GM23338 (cell line): ENCODE measurements at regions not wholly inside any gene's neighbourhood (a gene's known extent, or its start where the extent isn't known, plus 50 kb on each side); places are given as distances from the start of the nearest gene placed in this dataset.

Source experiments
- ATAC-seq: fragments of 200-7000 bp; cut with Tn5 transposase; 3 replicates; pipeline ENCODE4 v1.9.1; 2020
- DNase-seq: peaks from one replicate; pipeline ENCODE4 v3.0.0-alpha.2; 2015; ENCODE audit warnings: low spot score
- H2AFZ ChIP-seq: fragments of 200-600 bp; sonication (generic); 2 replicates; pipeline ENCODE4 v1.8.0; 2016; ENCODE audit warnings: antibody characterized with exemption, mild to moderate bottlenecking, moderate library complexity
- H3F3A ChIP-seq: fragments of 200-600 bp; sonication (generic); replicated peaks from 2 replicates; pipeline ENCODE4 v1.8.0; 2017; ENCODE audit warnings: antibody characterized with exemption, mixed run types, low read depth
- H3K27ac ChIP-seq: fragments of 200-600 bp; sonication (generic); 2 replicates; pipeline ENCODE4 v1.6.1; 2016; ENCODE audit warnings: low read depth
- H3K27me3 ChIP-seq: fragments of 200-600 bp; sonication (generic); 2 replicates; pipeline ENCODE4 v1.8.0; 2016; ENCODE audit warnings: mild to moderate bottlenecking, mixed run types, moderate library complexity; ENCODE audit not compliant: insufficient read depth
- H3K36me3 ChIP-seq: fragments of 200-600 bp; sonication (generic); 2 replicates; pipeline ENCODE4 v1.8.0; 2016; ENCODE audit warnings: mild to moderate bottlenecking; ENCODE audit not compliant: insufficient read depth
- H3K4me1 ChIP-seq: fragments of 200-600 bp; sonication (generic); 2 replicates; pipeline ENCODE4 v1.8.0; 2016; ENCODE audit warnings: mild to moderate bottlenecking, moderate library complexity; ENCODE audit not compliant: insufficient read depth
- H3K4me2 ChIP-seq: fragments of 200-600 bp; sonication (generic); 2 replicates; pipeline ENCODE4 v1.7.1; 2017; ENCODE audit warnings: mixed run types
- H3K4me3 ChIP-seq: fragments of 200-600 bp; sonication (generic); 2 replicates; pipeline ENCODE4 v1.6.1; 2016; ENCODE audit warnings: mixed run types
- H3K79me2 ChIP-seq: fragments of 200-600 bp; sonication (generic); replicated peaks from 2 replicates; pipeline ENCODE4 v1.8.0; 2017; ENCODE audit warnings: mild to moderate bottlenecking; ENCODE audit not compliant: insufficient read depth
- H3K9me2 ChIP-seq: fragments of 200-600 bp; sonication (generic); 2 replicates; pipeline ENCODE4 v1.8.0; 2017; ENCODE audit not compliant: insufficient read depth
- H4K20me1 ChIP-seq: fragments of 200-600 bp; sonication (generic); replicated peaks from 2 replicates; pipeline ENCODE4 v1.8.0; 2017; ENCODE audit warnings: mild to moderate bottlenecking; ENCODE audit not compliant: insufficient read depth
- H3K27ac Mint-ChIP-seq: 2 replicates; pipeline ENCODE4 v1.8.0; 2020; ENCODE audit warnings: inconsistent platforms, mild to moderate bottlenecking, moderate library complexity, mixed read lengths
- H3K27me3 Mint-ChIP-seq: 3 replicates; pipeline ENCODE4 v1.8.0; 2022; ENCODE audit warnings: low read depth, mild to moderate bottlenecking, moderate library complexity, mixed read lengths, inconsistent platforms; ENCODE audit not compliant: insufficient read depth, poor library complexity
- H3K36me3 Mint-ChIP-seq: 3 replicates; pipeline ENCODE4 v1.8.0; 2021; ENCODE audit warnings: low read depth, mild to moderate bottlenecking, inconsistent platforms, moderate library complexity, mixed read lengths
- H3K4me1 Mint-ChIP-seq: 3 replicates; pipeline ENCODE4 v1.8.0; 2020; ENCODE audit warnings: mild to moderate bottlenecking, inconsistent platforms, mixed read lengths
- H3K4me3 Mint-ChIP-seq: 3 replicates; pipeline ENCODE4 v1.8.0; 2021; ENCODE audit warnings: moderate library complexity, mild to moderate bottlenecking, inconsistent platforms, mixed read lengths
- H3K9me3 Mint-ChIP-seq: 3 replicates; pipeline ENCODE4 v1.8.0; 2020; ENCODE audit warnings: moderate library complexity, mild to moderate bottlenecking, inconsistent platforms, mixed read lengths
- EZH2 ChIP-seq: fragments of 200-600 bp; sonication (generic); IDR thresholded peaks from one replicate; pipeline ENCODE4 v1.8.0; 2017; ENCODE audit warnings: antibody characterized with exemption, mild to moderate bottlenecking, low read depth; ENCODE audit not compliant: unreplicated experiment
- EZH2phosphoT487 ChIP-seq: fragments of 200-600 bp; sonication (generic); IDR thresholded peaks from one replicate; pipeline ENCODE4 v1.8.1; 2018; ENCODE audit warnings: antibody characterized with exemption; ENCODE audit not compliant: unreplicated experiment
- JUNB ChIP-seq: IDR thresholded peaks from one replicate; pipeline ENCODE4 v1.6.1; 2016; ENCODE audit warnings: antibody characterized with exemption; ENCODE audit not compliant: unreplicated experiment
- NANOG ChIP-seq: IDR thresholded peaks from 2 replicates; pipeline ENCODE4 v1.6.1; 2016; ENCODE audit warnings: antibody characterized with exemption, borderline replicate concordance
- REST ChIP-seq: IDR thresholded peaks from one replicate; pipeline ENCODE4 v1.6.1; 2018; ENCODE audit warnings: antibody characterized with exemption; ENCODE audit not compliant: unreplicated experiment
- ZNF331 ChIP-seq: fragments of 250-450 bp; sonication (Bioruptor Pico); IDR thresholded peaks from 2 replicates; pipeline ENCODE4 v1.5.0; 2020; ENCODE audit warnings: low read depth, mild to moderate bottlenecking, moderate library complexity
- ZNF462 ChIP-seq: fragments of 250-450 bp; sonication (Bioruptor Pico); IDR thresholded peaks from 2 replicates; pipeline ENCODE4 v1.5.0; 2020; ENCODE audit warnings: mild to moderate bottlenecking, moderate library complexity

- TF ChIP-seq REST = no peak
- TF ChIP-seq ZNF331 (CRISPR knock-in tag) = no peak
- no peak for TF ChIP-seq JUNB
Measured at GRCh38 chr13:55777612-55778011, 1363.1 kb upstream of the PRR20A start (continued).

GRCh38 chr13:55783841-55784240, 1356.9 kb upstream of the PRR20A start:
- Mint-ChIP-seq H3K36me3 (peaks cover 17% of the 10 kb centered on the region; the same call in 2 of the 3 replicates), H3K9me3 (peaks cover 11% of the 10 kb centered on the region; the same call in 2 of the 3 replicates), H3K4me3 (no peak overlapping the region), H3K27me3 (no peaks in the 10 kb centered on the region), H3K27ac (peak overlapping the region; percentile 80), H3K4me1 (peaks cover 6% of the 10 kb centered on the region; the same call in 2 of the 3 replicates)
- H3K27ac ChIP-seq = no peak overlapping the region
- H3K36me3 ChIP-seq = 0 out of 2 replicates have a peak, but pooled peaks cover 8% of the 10 kb centered on the region
- H3K9me2 ChIP-seq = no peaks in the 10 kb centered on the region
- ATAC-seq (no peak), DNase-seq (no peak)
- no peaks in the 10 kb centered on the region for H4K20me1 ChIP-seq
- H3K27me3 ChIP-seq = no peaks in the 10 kb centered on the region
- no peak overlapping the region for H3K4me3 ChIP-seq
- no peaks in the 10 kb centered on the region for H3F3A ChIP-seq
- no peaks in the 10 kb centered on the region for H3K79me2 ChIP-seq
- no peak overlapping the region for H2AFZ ChIP-seq
- no peak overlapping the region for H3K4me2 ChIP-seq
- TF ChIP-seq EZH2 (no peak), ZNF462 (CRISPR knock-in tag) (no peak), NANOG (no peak), JUNB (no peak), EZH2phosphoT487 (no peak)
- peaks cover 9% of the 10 kb centered on the region; the same call in 1 of the 2 replicates for H3K4me1 ChIP-seq
